ENCODE measurements at regions not wholly inside any gene's neighbourhood (a gene's known extent, or its start where the extent isn't known, plus 50 kb on each side); places are given as distances from the start of the nearest gene placed in this dataset.
A peak's percentile ranks its signal among the peaks of the same experiment; 100 is the strongest.
"Not testable (repeated sequence)": the region's sequence is repeated elsewhere in the genome, so short reads cannot be mapped to it uniquely, and the experiment has no call there.

DNA sequence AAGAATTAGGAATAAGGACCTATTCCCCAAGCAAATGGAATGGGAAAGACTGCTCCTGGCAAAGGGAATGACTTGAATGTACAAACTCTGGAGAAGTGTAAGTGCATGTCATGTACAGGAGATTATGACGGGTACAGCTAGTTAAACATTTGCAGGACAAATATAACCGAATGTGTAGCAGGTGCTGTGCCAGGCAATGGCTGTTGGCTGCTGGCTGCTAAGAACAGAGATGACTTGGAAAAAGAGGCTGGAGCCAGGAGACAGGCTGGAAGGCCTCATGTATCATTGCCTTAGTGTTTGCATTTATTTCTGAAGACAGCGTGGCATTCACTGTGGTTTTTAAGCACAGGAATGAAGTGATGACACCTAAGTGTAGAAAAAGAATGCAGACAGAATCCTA lies 136.8 kb downstream of the TTC8 start:
- no peak for DNase-seq (ENCODE audit: insufficient read length, low spot score)
- no peak for TF ChIP-seq POLR2A (IDR thresholded peaks at IDR 0.05; ENCODE audit: low read depth, low read length)
- FAIRE-seq: no peak

DNA sequence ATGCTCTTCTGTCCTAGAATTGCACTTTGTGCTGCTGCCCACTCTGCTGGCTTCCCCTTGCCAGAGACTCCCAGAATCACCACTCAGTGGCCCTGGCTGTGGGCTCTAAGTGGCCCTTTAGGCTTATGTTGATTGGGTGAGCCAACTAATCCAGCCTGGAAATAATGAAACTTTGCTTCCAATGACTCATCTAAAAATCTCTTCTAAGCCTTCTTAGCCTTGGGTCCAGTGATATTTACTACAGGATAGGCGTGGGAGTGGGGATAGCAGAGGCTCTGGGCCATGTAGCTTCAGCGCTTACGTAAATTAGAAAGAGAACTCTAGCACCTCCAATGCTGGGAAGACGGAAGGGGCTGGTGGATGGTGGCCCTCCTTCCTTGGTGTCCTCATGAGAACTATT lies 137.9 kb downstream of the TTC8 start:
- TF ChIP-seq POLR2A (IDR thresholded peaks at IDR 0.05; ENCODE audit: low read depth, low read length): no peak
- DNase-seq (ENCODE audit: insufficient read length, low spot score): no peak
- no peak for FAIRE-seq

GRCh38 chr14:88967299-88967698 lies 142.8 kb downstream of the TTC8 start:
- no peak for TF ChIP-seq POLR2A (IDR thresholded peaks at IDR 0.05; ENCODE audit: low read depth, low read length)
- DNase-seq (ENCODE audit: insufficient read length, low spot score): no peak
- FAIRE-seq: no peak

DNA sequence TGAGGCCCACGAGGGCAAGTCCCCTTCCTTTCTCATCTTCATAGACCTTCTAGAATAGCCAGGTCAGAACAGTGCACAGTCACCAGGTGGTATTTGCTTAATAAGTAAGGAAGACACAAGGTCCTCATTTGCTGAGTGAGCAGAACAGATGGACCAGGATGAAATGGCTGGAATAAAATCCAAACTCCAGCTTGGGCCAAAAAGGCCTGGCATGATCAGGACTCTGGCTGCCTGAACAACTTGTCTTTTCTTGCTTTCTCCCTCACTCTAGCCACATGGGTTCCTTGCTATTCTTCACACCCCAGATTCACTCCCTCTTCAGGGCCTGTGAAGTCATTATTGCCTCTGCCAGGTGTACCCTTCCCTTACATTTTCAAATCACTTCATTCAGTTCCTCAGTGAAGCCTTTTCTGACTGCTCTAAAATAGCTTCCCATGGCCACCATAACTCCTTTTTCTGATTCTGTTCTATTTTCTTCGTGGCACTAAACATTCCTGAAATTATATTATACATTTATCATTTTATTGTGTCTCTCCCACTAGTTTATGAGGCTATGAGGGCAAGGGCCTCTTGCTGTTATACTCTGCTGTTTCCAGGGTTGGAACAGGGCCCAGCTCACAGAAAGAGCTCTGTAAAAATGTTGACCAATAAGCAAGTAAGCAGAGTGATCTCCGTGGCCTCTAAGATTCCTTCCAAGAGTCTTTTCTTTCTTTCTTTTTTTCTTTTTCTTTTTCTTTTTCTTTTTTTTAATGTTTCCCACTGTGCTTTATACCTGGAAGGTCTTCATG lies 150.8 kb downstream of the TTC8 start:
- no peak for TF ChIP-seq POLR2A (IDR thresholded peaks at IDR 0.05; ENCODE audit: low read depth, low read length)
- FAIRE-seq: no peak
- no peak for DNase-seq (ENCODE audit: insufficient read length, low spot score)

DNA sequence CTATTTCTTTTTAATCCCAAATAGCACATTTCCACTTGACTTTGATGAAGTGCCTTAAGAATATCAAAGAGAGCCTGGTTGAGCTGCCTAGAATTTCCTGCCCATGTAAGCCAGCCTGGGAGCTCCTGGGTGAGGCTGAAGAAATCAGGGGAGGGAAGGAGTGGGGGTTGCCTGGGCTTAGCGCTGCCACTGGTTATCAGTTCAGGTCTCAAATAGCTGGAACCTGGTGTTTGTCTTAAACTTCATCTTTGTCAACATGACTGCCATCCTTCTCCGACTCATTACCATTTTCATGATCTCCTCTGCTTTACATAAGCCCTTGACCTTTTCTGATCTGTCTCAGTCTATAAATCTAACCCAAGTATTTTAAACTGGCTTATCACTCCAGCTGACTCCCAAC lies 151.5 kb downstream of the TTC8 start:
- no peak for FAIRE-seq
- DNase-seq (ENCODE audit: insufficient read length, low spot score): no peak
- TF ChIP-seq POLR2A (IDR thresholded peaks at IDR 0.05; ENCODE audit: low read depth, low read length): no peak

DNA sequence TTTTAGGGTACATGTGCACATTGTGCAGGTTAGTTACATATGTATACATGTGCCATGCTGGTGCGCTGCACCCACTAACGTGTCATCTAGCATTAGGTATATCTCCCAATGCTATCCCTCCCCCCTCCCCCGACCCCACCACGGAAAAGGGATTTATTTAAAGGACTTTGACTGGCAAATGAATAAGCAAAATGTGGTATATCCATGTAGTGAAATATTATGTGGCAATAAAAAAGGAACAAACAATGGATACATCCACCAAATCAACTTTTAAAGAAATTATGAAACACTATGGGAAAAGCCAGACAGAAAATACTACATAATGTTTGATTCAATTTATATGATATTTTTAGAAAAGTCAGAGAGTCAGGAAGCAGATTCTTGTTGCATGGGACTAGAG lies 156.5 kb downstream of the TTC8 start:
- not testable (repeated sequence) for DNase-seq (ENCODE audit: insufficient read length, low spot score); FAIRE-seq

- no peak for DNase-seq (ENCODE audit: insufficient read length, low spot score)
- FAIRE-seq: no peak
- no peak for TF ChIP-seq POLR2A (IDR thresholded peaks at IDR 0.05; ENCODE audit: low read depth, low read length)
Measured at GRCh38 chr14:88981948-88982347, 157.5 kb downstream of the TTC8 start.

DNA sequence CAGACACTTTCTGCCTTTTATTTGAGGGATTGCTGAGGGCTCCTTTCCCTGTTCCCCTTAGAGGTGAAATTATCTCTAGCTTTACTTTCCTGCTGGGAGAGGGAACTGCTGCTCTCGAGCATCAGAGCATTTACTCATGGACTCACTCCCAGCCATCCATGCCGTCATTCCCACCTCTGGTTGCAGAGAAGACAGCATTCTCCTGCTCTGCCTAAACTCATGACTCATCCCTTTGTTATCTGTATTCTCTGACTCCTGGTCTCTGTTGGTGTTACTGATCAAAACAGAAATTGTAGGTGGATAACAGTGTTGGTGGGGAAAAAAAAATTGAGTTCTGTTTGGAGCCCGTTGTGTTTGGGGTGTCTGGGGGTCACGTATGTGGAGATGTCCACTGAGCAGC lies 159.3 kb downstream of the TTC8 start:
- TF ChIP-seq POLR2A (IDR thresholded peaks at IDR 0.05; ENCODE audit: low read depth, low read length): no peak
- FAIRE-seq (no peak), DNase-seq (ENCODE audit: insufficient read length, low spot score) (peak; percentile 6)

- TF ChIP-seq POLR2A (IDR thresholded peaks at IDR 0.05; ENCODE audit: low read depth, low read length): no peak
- FAIRE-seq (no peak), DNase-seq (ENCODE audit: insufficient read length, low spot score) (no peak)
Measured at GRCh38 chr14:88985654-88986053, 161.2 kb downstream of the TTC8 start.

GRCh38 chr14:88986146-88986841 lies 161.8 kb downstream of the TTC8 start:
- DNase-seq (ENCODE audit: insufficient read length, low spot score) (no peak), FAIRE-seq (no peak)
- TF ChIP-seq POLR2A (IDR thresholded peaks at IDR 0.05; ENCODE audit: low read depth, low read length): no peak

GRCh38 chr14:88986908-88987307 lies 162.5 kb downstream of the TTC8 start:
- not testable (repeated sequence) for FAIRE-seq; DNase-seq (ENCODE audit: insufficient read length, low spot score)

DNA sequence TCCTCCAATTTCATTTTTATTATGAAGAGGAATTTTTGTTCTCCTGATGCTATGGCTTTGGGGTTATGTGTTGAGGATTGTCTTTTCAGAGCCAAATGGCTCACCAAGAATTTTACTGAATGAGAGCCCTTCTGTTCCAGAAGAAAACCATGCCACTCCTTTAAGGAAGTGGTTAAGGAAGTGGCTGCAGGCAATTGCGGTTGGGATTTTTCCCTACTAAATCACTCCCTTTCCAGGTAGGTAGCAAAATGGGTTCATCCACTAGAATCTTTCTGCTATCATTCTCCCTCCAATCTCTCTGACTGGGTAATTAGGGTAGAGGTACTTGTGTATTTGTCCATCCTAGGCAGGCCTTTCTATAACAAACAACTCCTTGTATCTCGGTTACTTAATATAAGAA lies 163.1 kb downstream of the TTC8 start:
- DNase-seq (ENCODE audit: insufficient read length, low spot score) (no peak), FAIRE-seq (no peak)
- no peak for TF ChIP-seq POLR2A (IDR thresholded peaks at IDR 0.05; ENCODE audit: low read depth, low read length)

DNA sequence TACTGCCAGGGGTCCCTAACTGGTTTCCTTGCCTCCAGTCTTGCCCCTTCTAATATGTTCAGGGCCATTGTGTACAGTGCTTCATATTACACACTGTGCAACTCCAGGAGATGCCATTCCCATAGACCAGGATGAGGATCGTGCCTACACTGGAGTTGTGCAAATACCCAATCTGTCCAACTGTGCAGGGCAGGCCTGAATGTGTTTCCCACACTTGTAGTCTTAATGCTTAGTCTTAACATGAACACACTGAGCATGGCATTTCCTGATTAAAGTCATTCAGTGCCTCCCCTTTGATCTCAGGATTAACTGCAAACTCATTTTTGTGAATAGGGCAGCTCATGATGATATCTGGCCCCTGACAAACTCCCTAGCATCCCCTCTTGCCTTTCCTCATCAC lies 165.5 kb downstream of the TTC8 start:
- FAIRE-seq (no peak), DNase-seq (ENCODE audit: insufficient read length, low spot score) (no peak)
- no peak for TF ChIP-seq POLR2A (IDR thresholded peaks at IDR 0.05; ENCODE audit: low read depth, low read length)

DNA sequence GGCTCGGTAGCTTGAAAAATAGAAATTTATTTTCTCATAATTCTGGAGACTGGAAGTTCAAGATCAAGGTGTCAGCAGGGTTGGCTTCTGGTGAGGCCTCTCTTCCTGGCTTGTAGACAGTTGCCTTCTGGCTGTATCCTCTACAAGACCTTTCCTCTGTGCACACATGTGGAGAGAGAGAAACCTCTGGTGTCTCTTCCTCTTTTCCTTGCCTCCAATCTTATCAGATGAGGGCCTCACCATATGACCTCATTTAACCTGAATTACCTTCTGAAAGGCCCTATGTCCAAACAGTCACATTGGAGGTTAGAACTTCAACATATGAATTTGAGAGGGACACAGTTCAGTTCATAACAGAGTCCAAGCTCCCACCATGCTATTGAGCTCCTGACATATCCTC lies 166.4 kb downstream of the TTC8 start:
- no peak for FAIRE-seq
- TF ChIP-seq POLR2A (IDR thresholded peaks at IDR 0.05; ENCODE audit: low read depth, low read length): no peak
- no peak for DNase-seq (ENCODE audit: insufficient read length, low spot score)

GRCh38 chr14:88992011-88992410 lies 167.6 kb downstream of the TTC8 start:
- no peak for FAIRE-seq
- DNase-seq (ENCODE audit: insufficient read length, low spot score): no peak
- no peak for TF ChIP-seq POLR2A (IDR thresholded peaks at IDR 0.05; ENCODE audit: low read depth, low read length)
